ENCODE measurements at regions not wholly inside any gene's neighbourhood (a gene's known extent, or its start where the extent isn't known, plus 50 kb on each side); places are given as distances from the start of the nearest gene placed in this dataset.

DNA sequence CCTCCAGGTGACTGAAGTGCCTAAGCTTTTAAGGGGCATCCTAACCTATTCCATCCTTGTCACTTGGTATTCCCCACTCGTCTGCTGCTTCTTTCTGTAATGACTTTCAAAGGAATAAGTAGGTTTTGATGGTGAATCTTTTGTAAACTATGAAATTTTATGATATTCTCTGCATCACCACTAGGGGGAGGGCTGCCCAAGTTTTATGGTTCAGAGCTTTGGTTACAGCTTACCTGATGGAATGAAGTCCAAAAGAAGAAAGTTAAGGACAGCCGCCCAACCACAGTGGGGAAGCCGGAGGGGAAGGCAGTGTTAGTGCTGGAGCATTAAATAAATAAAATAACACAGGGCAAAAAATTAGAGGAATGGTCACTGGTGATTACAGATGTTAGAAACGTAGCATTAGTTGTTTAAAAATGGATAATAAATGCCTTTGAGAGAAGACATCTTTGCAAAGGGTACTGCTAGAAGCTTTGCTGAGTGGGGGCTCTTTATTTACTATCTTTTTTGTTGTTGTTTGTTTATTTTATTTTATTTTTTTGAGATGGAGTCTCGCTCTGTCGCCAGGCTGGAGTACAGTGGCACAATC, 204.9 kb downstream of the GBA3 start:
- peak; percentile 46 for DNase-seq (ENCODE audit: extremely low spot score)
- peak; percentile 69 for TF ChIP-seq CTCF (IDR thresholded peaks at IDR 0.05; ENCODE audit: control extremely low read depth, extremely low read depth, low read depth, missing control alignments)
- POLR2A ChIA-PET, result no interaction called here
- CTCF ChIA-PET, result interaction anchor here (0.7 to 3.5 kb wide), 29 partner anchors 8 to 1575 kb away, joined by 3 to 48 read pairs (median 4); no protein-coding TSS in a partner anchor

DNA sequence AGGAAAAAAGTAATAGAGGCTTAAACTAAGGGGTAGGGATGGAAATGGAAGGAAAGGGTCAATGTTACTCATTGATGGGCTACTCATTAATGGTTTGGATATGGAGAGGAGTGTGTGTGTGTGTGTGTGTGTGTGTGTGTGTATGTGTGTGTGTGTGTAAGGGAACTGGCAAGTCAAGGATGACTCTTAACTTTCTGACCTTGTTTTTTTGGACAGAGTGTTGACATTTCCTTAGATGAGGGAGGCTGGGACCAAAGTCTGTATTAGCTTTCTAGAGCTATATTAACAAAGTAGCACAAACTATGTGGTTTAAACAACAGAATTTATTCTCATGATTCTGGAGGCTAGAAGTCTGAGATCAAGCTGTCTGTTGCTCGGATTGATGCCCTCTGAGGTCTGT, 202.7 kb downstream of the GBA3 start:
- no peak for DNase-seq (ENCODE audit: extremely low spot score)
- ChIA-PET POLR2A (no interaction called here), CTCF (interaction anchor here (0.9 to 2.3 kb wide), 4 partner anchors 15 to 1527 kb away, joined by 3 to 6 read pairs (median 3); no protein-coding TSS in a partner anchor)

GRCh38 chr4:22884157-22884556, 191.4 kb downstream of the GBA3 start:
- no peak for TF ChIP-seq CTCF (IDR thresholded peaks at IDR 0.05; ENCODE audit: control extremely low read depth, extremely low read depth, low read depth, missing control alignments)

More for the DNA sequence above, 202.7 kb downstream of the GBA3 start:
- TF ChIP-seq CTCF (IDR thresholded peaks at IDR 0.05; ENCODE audit: control extremely low read depth, extremely low read depth, low read depth, missing control alignments), result no peak

DNA sequence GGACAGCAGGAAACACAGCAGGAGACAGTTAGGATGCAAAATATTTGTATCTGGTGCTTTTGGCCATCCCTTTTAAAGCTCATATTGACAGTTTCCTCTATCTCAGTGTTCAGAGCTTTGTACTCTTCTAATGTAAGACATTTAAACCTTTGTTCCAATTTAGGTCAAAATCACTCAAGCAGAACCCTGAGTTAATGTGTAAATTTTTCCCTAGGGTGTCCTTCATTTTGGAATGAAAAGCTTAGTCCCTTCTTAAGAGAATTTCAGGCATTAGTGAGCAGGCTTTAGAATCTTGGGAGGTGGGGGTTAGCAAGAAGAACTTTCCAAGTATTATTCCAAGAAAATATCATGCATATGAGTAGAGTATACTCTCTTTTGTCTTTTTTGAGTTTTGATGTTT, 188.7 kb downstream of the GBA3 start:
- POLR2A ChIA-PET, result no interaction called here
- CTCF ChIA-PET, result interaction anchor here (2.3 kb wide), 1 partner anchor 16 kb away, joined by 7 read pairs; no protein-coding TSS in a partner anchor
- DNase-seq (ENCODE audit: extremely low spot score), result no peak
- TF ChIP-seq CTCF (IDR thresholded peaks at IDR 0.05; ENCODE audit: control extremely low read depth, extremely low read depth, low read depth, missing control alignments), result no peak

More at GRCh38 chr4:22884157-22884556, 191.4 kb downstream of the GBA3 start:
- DNase-seq (ENCODE audit: extremely low spot score), result no peak
- ChIA-PET POLR2A (no interaction called here), CTCF (no interaction called here)

DNA sequence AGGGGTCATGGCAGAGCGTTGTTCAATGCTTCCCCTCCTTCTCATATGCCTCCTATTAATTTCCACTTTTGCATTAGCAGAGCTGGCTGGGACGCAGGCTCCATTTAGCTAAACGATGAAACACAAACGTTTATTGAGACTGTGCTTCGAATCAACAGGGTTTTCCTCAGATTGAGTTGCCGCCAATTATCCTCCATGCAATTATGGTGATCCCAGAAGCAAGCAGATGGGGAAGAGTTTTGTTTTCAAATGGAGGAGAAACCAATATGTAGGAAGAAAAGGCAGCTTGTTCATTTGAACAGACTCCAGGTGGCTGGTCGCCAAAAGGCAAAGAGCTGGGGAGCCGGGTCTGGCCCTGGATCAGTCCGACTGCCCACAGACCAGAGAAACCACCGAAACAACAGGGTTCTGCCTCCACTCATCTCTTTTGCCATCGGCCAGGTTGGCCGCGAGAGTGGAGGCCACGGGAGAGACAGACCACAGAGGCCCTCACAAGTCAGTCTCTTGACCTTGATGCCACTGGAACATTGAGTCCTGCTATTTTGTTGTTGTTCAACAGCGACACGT, 184.8 kb downstream of the GBA3 start:
- ChIA-PET POLR2A (no interaction called here), CTCF (interaction anchor here (1.2 kb wide), 1 partner anchor 19 kb away, joined by 3 read pairs; no protein-coding TSS in a partner anchor)
- no peak for TF ChIP-seq CTCF (IDR thresholded peaks at IDR 0.05; ENCODE audit: control extremely low read depth, extremely low read depth, low read depth, missing control alignments)
- no peak for DNase-seq (ENCODE audit: extremely low spot score)

DNA sequence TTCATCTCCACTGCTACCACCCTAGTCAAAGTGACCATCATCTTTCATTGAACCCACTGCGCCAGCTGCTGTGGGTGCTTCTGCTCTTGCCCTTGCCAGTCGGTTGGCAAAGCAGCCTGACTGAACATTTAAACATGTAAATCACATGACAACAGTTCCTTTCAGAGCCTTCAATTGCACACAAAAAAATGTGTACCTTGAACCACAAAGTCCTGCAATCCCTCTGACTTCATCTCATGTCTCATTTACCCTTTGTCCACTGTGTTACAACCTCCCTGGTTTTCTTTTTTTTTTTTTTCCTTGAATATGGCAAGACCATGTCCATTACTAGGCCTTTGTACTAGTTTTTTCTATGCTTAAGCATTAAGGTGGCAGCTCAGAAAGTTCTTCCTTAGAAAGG, 183.5 kb downstream of the GBA3 start:
- no peak for DNase-seq (ENCODE audit: extremely low spot score)
- CTCF ChIA-PET, result interaction anchor here (1.9 kb wide), 1 partner anchor 22 kb away, joined by 4 read pairs; no protein-coding TSS in a partner anchor
- POLR2A ChIA-PET, result no interaction called here

More for the DNA sequence above, 183.5 kb downstream of the GBA3 start:
- TF ChIP-seq CTCF (IDR thresholded peaks at IDR 0.05; ENCODE audit: control extremely low read depth, extremely low read depth, low read depth, missing control alignments), result no peak

All from GM10248 (cell line).